K562 (cell line): ENCODE measurements at regions not wholly inside any gene's neighbourhood (a gene's known extent, or its start where the extent isn't known, plus 50 kb on each side); places are given as distances from the start of the nearest gene placed in this dataset.

Experiments used
- ATAC-seq: fragments of 200-7000 bp; cut with Tn5 transposase; 3 replicates; pipeline ENCODE4 v1.9.1; 2020; ENCODE audit warnings: moderate library complexity
- BruUV-seq: library from RNA; stranded (reverse); fragments of 400-500 nt; replicated peaks from 2 replicates; lab custom pipeline; 2021; lab: Mats Ljungman, UMichigan
- CTCF ChIA-PET: fragments of 300-600 bp; formaldehyde crosslinking; extraction: SDS; loops from one replicate; lab custom pipeline; 2021; ENCODE audit warnings: low intra/inter-chr PET ratio; lab: Yijun Ruan, JAX
- POLR2A ChIA-PET: fragments of 300-600, 350-650 bp; sonication (Branson Sonifier 250); formaldehyde crosslinking; extraction: SDS; loops from one replicate; lab custom pipeline; 2021; ENCODE audit warnings: antibody characterized with exemption, inconsistent platforms; lab: Yijun Ruan, JAX
- DNase-seq, 4 experiments: peaks; one replicate each; pipeline versions ENCODE4 v3.0.0 to v3.0.0-alpha.2; 2011 to 2018; ENCODE audit warnings: low spot score in 3 of 4, mixed read lengths in 3 of 4; ENCODE audit errors: extremely low read depth in 1 of 4
- FAIRE-seq: peaks from 2 replicates; lab custom pipeline; 2011; peaks lifted over from hg19 to GRCh38; lab: Jason Lieb, UNC
- H2AFZ ChIP-seq: 2 replicates; pipeline ENCODE4 v1.6.0; 2011; ENCODE audit warnings: low read depth, low read length, control low read depth, inconsistent platforms
- H3K27ac ChIP-seq: fragments of 200-600 bp; 3 replicates; pipeline ENCODE4 v1.8.0; 2011; ENCODE audit warnings: low read depth, mild to moderate bottlenecking, control low read depth, inconsistent platforms, low read length, moderate library complexity, mixed read lengths; ENCODE audit errors: extremely low read depth
- H3K27me3 ChIP-seq, 2 experiments: fragments of 300-600 bp in 1 of 2; 2 replicates in 1 of 2; 3 replicates in 1 of 2; pipeline versions ENCODE4 v1.6.0 to v1.8.0; 2011; ENCODE audit warnings: inconsistent platforms in 2 of 2, low read length in 2 of 2, mild to moderate bottlenecking in 1 of 2, mixed read lengths in 1 of 2, moderate library complexity in 1 of 2; ENCODE audit not compliant: control insufficient read depth in 2 of 2, insufficient read depth in 2 of 2
- H3K36me3 ChIP-seq: fragments of 300-600 bp; 3 replicates; pipeline ENCODE4 v1.8.0; 2011; ENCODE audit warnings: mild to moderate bottlenecking, low read length, inconsistent platforms; ENCODE audit not compliant: control insufficient read depth, insufficient read depth
- H3K4me1 ChIP-seq, 2 experiments: fragments of 200-600 bp in 1 of 2; replicated peaks in 1 of 2; 2 replicates in 1 of 2; 3 replicates in 1 of 2; pipeline versions ENCODE4 v1.5.1 to v1.8.0; 2011; ENCODE audit warnings: inconsistent platforms in 2 of 2, low read length in 2 of 2, mild to moderate bottlenecking in 1 of 2, mixed read lengths in 1 of 2, moderate library complexity in 1 of 2; ENCODE audit not compliant: control insufficient read depth in 2 of 2, insufficient read depth in 2 of 2
- H3K4me2 ChIP-seq: 2 replicates; pipeline ENCODE4 v1.6.1; 2011; ENCODE audit warnings: low read length, control low read depth, inconsistent platforms, mixed read lengths; ENCODE audit not compliant: insufficient read depth
- H3K4me3 ChIP-seq: fragments of 200-600 bp; sonication (generic), shearing (Covaris generic); 2 replicates; pipeline ENCODE4 v1.5.1; 2016; ENCODE audit warnings: control low read depth, inconsistent platforms
- H3K79me2 ChIP-seq: fragments of 200-600 bp; 3 replicates; pipeline ENCODE4 v1.8.0; 2011; ENCODE audit warnings: low read length, inconsistent platforms; ENCODE audit not compliant: control insufficient read depth, insufficient read depth
- H3K9ac ChIP-seq, 2 experiments: 2 replicates each; pipeline versions ENCODE4 v1.6.0 to v1.6.1; 2011; ENCODE audit warnings: low read depth in 2 of 2, low read length in 2 of 2, control low read depth in 1 of 2, inconsistent platforms in 1 of 2, mild to moderate bottlenecking in 1 of 2, mixed read lengths in 1 of 2; ENCODE audit not compliant: insufficient read depth in 1 of 2
- H3K9me1 ChIP-seq: one replicate; pipeline ENCODE4 v1.6.0; 2011; ENCODE audit warnings: inconsistent platforms, mild to moderate bottlenecking, low read length, moderate library complexity; ENCODE audit not compliant: control insufficient read depth, insufficient read depth
- H3K9me3 ChIP-seq: replicated peaks from 2 replicates; pipeline ENCODE4 v1.5.1; 2011; ENCODE audit warnings: low read depth, low read length, inconsistent platforms; ENCODE audit not compliant: control insufficient read depth, insufficient read depth
- H4K20me1 ChIP-seq: replicated peaks from 2 replicates; pipeline ENCODE4 v1.6.1; 2011; ENCODE audit warnings: low read length, inconsistent platforms, mixed read lengths; ENCODE audit not compliant: control insufficient read depth, insufficient read depth
- BDP1 ChIP-seq: IDR thresholded peaks from 3 replicates; pipeline ENCODE4 v1.6.1; 2011; ENCODE audit not compliant: insufficient read length, insufficient read depth
- CUX1 ChIP-seq: fragments of 200-800 bp; sonication (Bioruptor generic); IDR thresholded peaks from 2 replicates; pipeline ENCODE4 v1.6.1; 2016; ENCODE audit warnings: missing genetic modification characterization, missing compliant biosample characterization
- E2F6 ChIP-seq, 2 experiments: IDR thresholded peaks; 2 replicates each; pipeline ENCODE4 v1.6.1; 2011; ENCODE audit warnings: borderline replicate concordance in 1 of 2, control low read depth in 1 of 2, low read depth in 1 of 2, low read length in 1 of 2, mild to moderate bottlenecking in 1 of 2, mixed read lengths in 1 of 2, moderate library complexity in 1 of 2; ENCODE audit not compliant: insufficient read depth in 1 of 2, insufficient read length in 1 of 2, poor library complexity in 1 of 2, severe bottlenecking in 1 of 2; ENCODE audit errors: extremely low read depth in 1 of 2
- FOXK1 ChIP-seq: sonication (generic); formaldehyde crosslinking; IDR thresholded peaks from 2 replicates; pipeline ENCODE4 v1.8.0; 2022; ENCODE audit warnings: missing genetic modification reagents, mild to moderate bottlenecking, borderline replicate concordance
- NFIC ChIP-seq: fragments of 450-650 bp; IDR thresholded peaks from 2 replicates; pipeline ENCODE4 v1.6.1; 2017; ENCODE audit warnings: mild to moderate bottlenecking, inconsistent platforms
- PRMT5 ChIP-seq: sonication (generic); formaldehyde crosslinking; IDR thresholded peaks from 2 replicates; pipeline ENCODE4 v1.5.0; 2020; ENCODE audit warnings: missing genetic modification reagents
- RUNX1 ChIP-seq: sonication (generic); IDR thresholded peaks from 2 replicates; pipeline ENCODE4 v1.6.1; 2016; ENCODE audit warnings: antibody characterized with exemption, low read depth
- ZBTB12 ChIP-seq: fragments of 250-450 bp; sonication (Bioruptor Pico); IDR thresholded peaks from 2 replicates; pipeline ENCODE4 v1.4.0; 2020
- ZNF780A ChIP-seq: fragments of 250-450 bp; sonication (Bioruptor Pico); IDR thresholded peaks from 2 replicates; pipeline ENCODE4 v1.5.0; 2021; ENCODE audit warnings: mild to moderate bottlenecking
- WGBS: fragments of 100-300 bp; shearing (Covaris generic); methylation state at CpG from one replicate; pipeline ENCODE4 v1.1.6; 2016; ENCODE audit warnings: low coverage, mixed read lengths; ENCODE audit not compliant: insufficient coverage; ENCODE audit errors: missing lambda C conversion rate; 5-methylcytosine and 5-hydroxymethylcytosine counted together
- in situ Hi-C: fragments of 300-500 bp; cut with MboI; formaldehyde crosslinking; loops from 4 replicates; pipeline ENCODE4 v1.15.0; 2018; ENCODE audit warnings: inconsistent platforms, mixed read lengths
- intact Hi-C: fragments of 100-400 bp; cut with micrococcal nuclease; formaldehyde crosslinking; loops from 2 replicates; pipeline ENCODE4 v1.14.2; 2022

- Histone ChIP-seq H3K9me1 (no peaks in the 10 kb centered on the region), H4K20me1 (no peaks in the 10 kb centered on the region), H3K36me3 (no peaks in the 10 kb centered on the region), H3K9me3 (no peaks in the 10 kb centered on the region), H3K27ac (no peak overlapping the region), H2AFZ (no peak overlapping the region), H3K79me2 (no peaks in the 10 kb centered on the region), H3K4me2 (no peak overlapping the region), H3K4me1 (no peaks in the 10 kb centered on the region), H3K9ac (no peak overlapping the region), H3K27me3 (no peaks in the 10 kb centered on the region; a peak in 1 of 5 replicates), H3K4me3 (no peak overlapping the region)
- intact Hi-C loops, result no loop called here
- CTCF ChIA-PET, result no interaction called here
- BruUV-seq, result no TSS peak
- POLR2A ChIA-PET, result no interaction called here
- TF ChIP-seq NFIC (peak; percentile 44), ZBTB12 (CRISPR knock-in tag) (no peak)
- DNase-seq (no peak), ATAC-seq (no peak), FAIRE-seq (no peak)
- in situ Hi-C loops, result no loop called here
- no CpG with 5 or more reads among the region's 1 CpG for WGBS
These were observed 96.0 kb upstream of the MAX start for GRCh38 chr14:65198346-65198745.

- ChIA-PET POLR2A (no interaction called here), CTCF (no interaction called here)
- Histone ChIP-seq H4K20me1 (no peaks in the 10 kb centered on the region), H3K27ac (no peak overlapping the region), H3K9ac (no peak overlapping the region), H3K4me2 (no peak overlapping the region), H3K4me1 (no peaks in the 10 kb centered on the region; a peak in 1 of 5 replicates), H3K9me1 (no peaks in the 10 kb centered on the region), H3K79me2 (no peaks in the 10 kb centered on the region), H3K4me3 (no peak overlapping the region), H3K27me3 (no peaks in the 10 kb centered on the region; a peak in 1 of 5 replicates), H2AFZ (no peak overlapping the region), H3K9me3 (no peaks in the 10 kb centered on the region), H3K36me3 (no peaks in the 10 kb centered on the region)
- DNase-seq (no peak), ATAC-seq (no peak), FAIRE-seq (no peak)
- WGBS, result 21% methylated on average over 1 of the region's 1 CpG
- in situ Hi-C loops (no loop called here), intact Hi-C loops (no loop called here)
- no TSS peak for BruUV-seq
- TF ChIP-seq RUNX1 (no peak), FOXK1 (CRISPR knock-in tag) (no peak), E2F6 (IDR thresholded peaks at IDR 0.05; ENCODE audit: borderline replicate concordance in 1 of 2, extremely low read depth in 1 of 2, insufficient read depth in 1 of 2, insufficient read length in 1 of 2, low read depth in 1 of 2, low read length in 1 of 2, poor library complexity in 1 of 2, severe bottlenecking in 1 of 2) (no peak), PRMT5 (CRISPR knock-in tag) (no peak), BDP1 (no peak), CUX1 (CRISPR knock-in tag) (no peak), ZNF780A (CRISPR knock-in tag) (no peak)
These were observed 98.1 kb upstream of the MAX start for GRCh38 chr14:65200454-65200853.
